B cell (primary cell): ENCODE measurements at regions not wholly inside any gene's neighbourhood (a gene's known extent, or its start where the extent isn't known, plus 50 kb on each side); places are given as distances from the start of the nearest gene placed in this dataset.

Experiments
- ATAC-seq: fragments of 200-7000 bp; cut with Tn5 transposase; one replicate; pipeline ENCODE4 v1.10.0; 2021; ENCODE audit warnings: low read depth, mild to moderate bottlenecking, moderate number of reproducible peaks, moderate library complexity
- CTCF ChIA-PET: fragments of 350-600 bp; sonication (Branson Sonifier 250); formaldehyde crosslinking; loops from one replicate; lab custom pipeline; 2021; ENCODE audit warnings: antibody characterized with exemption, inconsistent platforms; lab: Charles Lee
- POLR2A ChIA-PET: fragments of 350-600 bp; sonication (Branson Sonifier 250); formaldehyde crosslinking; loops from one replicate; lab custom pipeline; 2021; ENCODE audit warnings: antibody characterized with exemption; lab: Charles Lee
- DNase-seq: peaks from one replicate; pipeline ENCODE4 v3.0.0; 2013
- H2AFZ ChIP-seq: 2 replicates; pipeline ENCODE4 v1.6.1; 2012; ENCODE audit warnings: mild to moderate bottlenecking, low read depth, low read length; ENCODE audit not compliant: insufficient read depth, poor library complexity, severe bottlenecking
- H3K27ac ChIP-seq, 2 donors: 1 replicate in 1 of 2; 2 replicates in 1 of 2; pipeline ENCODE4 v1.5.1; 2012 to 2013; ENCODE audit warnings: low read length in 2 of 2, mild to moderate bottlenecking in 2 of 2, moderate library complexity in 1 of 2
- H3K27me3 ChIP-seq, 4 experiments: fragments of 200-600 bp in 1 of 4; sonication (generic) in 1 of 4; replicated peaks in 1 of 4; 1 replicate in 2 of 4; 2 replicates in 2 of 4; pipeline versions ENCODE4 v1.6.1 to v1.7.0; 2013 to 2016; ENCODE audit warnings: low read length in 3 of 4, mild to moderate bottlenecking in 2 of 4, mixed read lengths in 1 of 4, moderate library complexity in 1 of 4; ENCODE audit not compliant: insufficient read depth in 4 of 4, control insufficient read depth in 3 of 4; ENCODE audit errors: control extremely low read depth in 1 of 4
- H3K36me3 ChIP-seq, 2 experiments: replicated peaks in 1 of 2; 1 replicate in 1 of 2; 2 replicates in 1 of 2; pipeline versions ENCODE4 v1.6.1 to v1.7.1; 2013; ENCODE audit warnings: low read length in 1 of 2; ENCODE audit not compliant: insufficient read depth in 2 of 2, control insufficient read depth in 1 of 2; ENCODE audit errors: control extremely low read depth in 1 of 2, extremely low read depth in 1 of 2
- H3K4me1 ChIP-seq, 2 donors: fragments of 200-600 bp in 1 of 2; sonication (generic) in 1 of 2; 1 replicate in 1 of 2; 2 replicates in 1 of 2; pipeline versions ENCODE4 v1.5.1 to v1.6.1; 2013 to 2017; ENCODE audit warnings: low read length in 2 of 2; ENCODE audit not compliant: control insufficient read depth in 2 of 2, insufficient read depth in 2 of 2
- H3K4me2 ChIP-seq: replicated peaks from 2 replicates; pipeline ENCODE3; 2012; ENCODE audit warnings: mild to moderate bottlenecking, low read depth, low read length; ENCODE audit not compliant: poor library complexity, severe bottlenecking
- H3K4me3 ChIP-seq, 5 experiments: fragments of 200-600 bp in 1 of 5; sonication (generic) in 1 of 5; 1 replicate in 3 of 5; 2 replicates in 2 of 5; pipeline versions ENCODE4 v1.5.1 to v1.7.0; 2011 to 2016; ENCODE audit warnings: low read length in 4 of 5, mild to moderate bottlenecking in 4 of 5, low read depth in 2 of 5, control low read depth in 1 of 5, moderate library complexity in 1 of 5; ENCODE audit not compliant: insufficient read depth in 1 of 5; ENCODE audit errors: control extremely low read depth in 1 of 5, extremely low read depth in 1 of 5
- H3K79me2 ChIP-seq: fragments of 200-600 bp; sonication (generic); one replicate; pipeline ENCODE4 v1.6.0; 2016; ENCODE audit warnings: low read length; ENCODE audit not compliant: control insufficient read depth, insufficient read depth
- H3K9ac ChIP-seq: fragments of 200-600 bp; sonication (generic); 2 replicates; pipeline ENCODE4 v1.6.1; 2017; ENCODE audit warnings: mild to moderate bottlenecking, low read length, moderate library complexity
- H3K9me3 ChIP-seq, 3 donors: one replicate each; pipeline versions ENCODE4 v1.6.1 to v1.7.1; 2013; ENCODE audit warnings: low read length in 2 of 3; ENCODE audit not compliant: control insufficient read depth in 2 of 3, insufficient read depth in 1 of 3; ENCODE audit errors: control extremely low read depth in 1 of 3
- H4K20me1 ChIP-seq: 2 replicates; pipeline ENCODE4 v1.6.0; 2012; ENCODE audit warnings: mild to moderate bottlenecking, low read length; ENCODE audit not compliant: insufficient read depth, control insufficient read depth, poor library complexity, severe bottlenecking
- H3K27ac Mint-ChIP-seq: one replicate; pipeline ENCODE4 v1.8.0; 2021; ENCODE audit warnings: mixed read lengths
- H3K27me3 Mint-ChIP-seq: one replicate; pipeline ENCODE4 v1.8.0; 2021; ENCODE audit warnings: mixed read lengths
- H3K4me1 Mint-ChIP-seq: one replicate; pipeline ENCODE4 v1.8.0; 2021; ENCODE audit warnings: mixed read lengths
- H3K4me3 Mint-ChIP-seq: one replicate; pipeline ENCODE4 v1.8.0; 2021; ENCODE audit warnings: mixed read lengths
- H3K9me3 Mint-ChIP-seq: one replicate; pipeline ENCODE4 v1.8.0; 2022; ENCODE audit warnings: mixed read lengths; ENCODE audit not compliant: insufficient read depth
- CTCF ChIP-seq: fragments of 200-600 bp; IDR thresholded peaks from one replicate; pipeline ENCODE4 v1.8.0; 2022; ENCODE audit warnings: antibody characterized with exemption, mild to moderate bottlenecking
- EZH2 ChIP-seq: IDR thresholded peaks from 2 replicates; pipeline ENCODE4 v1.6.1; 2012; ENCODE audit warnings: borderline replicate concordance, low read depth, mild to moderate bottlenecking, moderate library complexity, low read length; ENCODE audit not compliant: insufficient read depth, poor library complexity, severe bottlenecking
- WGBS: methylation state at CpG from one replicate; pipeline ENCODE4 v1.1.5; 2013; ENCODE audit warnings: missing lambda C conversion rate; ENCODE audit not compliant: insufficient coverage; 5-methylcytosine and 5-hydroxymethylcytosine counted together
- intact Hi-C: fragments of 100-400 bp; cut with micrococcal nuclease; formaldehyde crosslinking; loops from one replicate; pipeline ENCODE4 v1.10.0; 2022

DNA sequence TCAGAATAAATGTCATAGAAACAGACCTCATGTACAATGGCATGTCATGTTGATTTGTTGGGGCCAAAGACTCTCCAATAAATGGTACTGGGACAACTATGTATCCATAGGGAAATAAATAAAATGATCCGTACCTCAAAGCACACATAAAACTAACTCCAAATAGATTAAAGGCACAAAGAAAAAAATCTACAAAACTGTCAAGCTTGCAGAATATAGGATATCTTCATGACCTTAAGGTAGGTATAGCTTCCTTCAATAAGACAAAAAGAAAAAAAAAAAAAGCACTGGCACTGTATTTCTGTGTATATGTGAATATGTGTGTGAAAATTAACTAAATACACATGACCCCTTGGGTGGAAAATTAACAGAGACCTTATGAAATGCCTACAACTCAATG is 101.9 kb downstream of the DIRAS2 start:
- Mint-ChIP-seq H3K27me3 (peaks cover 19% of the 10 kb centered on the region), H3K4me1 (no peaks in the 10 kb centered on the region), H3K9me3 (no peaks in the 10 kb centered on the region), H3K27ac (no peak overlapping the region), H3K4me3 (no peak overlapping the region)
- Histone ChIP-seq H3K27ac (no peak overlapping the region), H3K4me2 (no peak overlapping the region), H3K9ac (no peak overlapping the region), H3K79me2 (no peaks in the 10 kb centered on the region), H3K4me1 (no peaks in the 10 kb centered on the region), H3K27me3 (no peaks in the 10 kb centered on the region), H3K36me3 (no peaks in the 10 kb centered on the region), H2AFZ (no peak overlapping the region), H4K20me1 (no peaks in the 10 kb centered on the region), H3K9me3 (no peaks in the 10 kb centered on the region), H3K4me3 (no peak overlapping the region)
- no peak for TF ChIP-seq CTCF
- TF ChIP-seq EZH2, result no peak
- ChIA-PET POLR2A (interaction anchor here (0.6 kb wide), 1 partner anchor 175 kb away, joined by 3 read pairs; no protein-coding TSS in a partner anchor), CTCF (no interaction called here)
- no peak for ATAC-seq
- no CpG with 5 or more reads among the region's 1 CpG for WGBS
- no peak for DNase-seq
- intact Hi-C loops, result no loop called here

GRCh38 chr9:90544488-90544887 is 98.1 kb downstream of the DIRAS2 start:
- ChIA-PET CTCF (no interaction called here), POLR2A (no interaction called here)
- WGBS, result 92% methylated on average over 2 of the region's 2 CpGs

More at GRCh38 chr9:90544488-90544887, 98.1 kb downstream of the DIRAS2 start:
- ATAC-seq, result no peak
- H2AFZ ChIP-seq, result no peak overlapping the region
- peaks cover 0 to 12% (median 0%) of the 10 kb centered on the region in 3 donors for H3K9me3 ChIP-seq
- H3K79me2 ChIP-seq, result no peaks in the 10 kb centered on the region
- H3K4me3 ChIP-seq, result no peak overlapping the region
- H3K27ac Mint-ChIP-seq, result no peak overlapping the region
- H3K9me3 Mint-ChIP-seq, result peaks cover 7% of the 10 kb centered on the region
- H3K9ac ChIP-seq, result no peak overlapping the region
- TF ChIP-seq CTCF (no peak), EZH2 (no peak)
- no peaks in the 10 kb centered on the region for H3K4me1 ChIP-seq
- H3K4me1 Mint-ChIP-seq, result no peaks in the 10 kb centered on the region
- H3K27me3 ChIP-seq, result no peaks in the 10 kb centered on the region
- H3K27me3 Mint-ChIP-seq, result peaks cover 11% of the 10 kb centered on the region
- DNase-seq, result no peak
- no peak overlapping the region for H3K4me3 Mint-ChIP-seq
- H3K27ac ChIP-seq, result no peak overlapping the region
- no peaks in the 10 kb centered on the region for H4K20me1 ChIP-seq
- intact Hi-C loops, result no loop called here
- no peak overlapping the region for H3K4me2 ChIP-seq
- no peaks in the 10 kb centered on the region for H3K36me3 ChIP-seq
